H9 (cell line): ENCODE measurements at regions not wholly inside any gene's neighbourhood (a gene's known extent, or its start where the extent isn't known, plus 50 kb on each side); places are given as distances from the start of the nearest gene placed in this dataset.

Experiments used
- DNase-seq: peaks from one replicate; pipeline ENCODE4 v3.0.0-alpha.2; 2017
- H2AFZ ChIP-seq: one replicate; pipeline ENCODE4 v1.6.1; 2013; ENCODE audit warnings: mild to moderate bottlenecking, low read length, control low read depth, moderate library complexity
- H2AK5ac ChIP-seq: 2 replicates; pipeline ENCODE4 v1.6.1; 2013; ENCODE audit warnings: low read length, control low read depth, mixed read lengths; ENCODE audit not compliant: insufficient read length
- H2BK120ac ChIP-seq: one replicate; pipeline ENCODE4 v1.6.1; 2013; ENCODE audit warnings: low read depth, mild to moderate bottlenecking, low read length, control low read depth, inconsistent platforms; ENCODE audit not compliant: poor library complexity, severe bottlenecking
- H2BK12ac ChIP-seq: 2 replicates; pipeline ENCODE4 v1.6.1; 2013; ENCODE audit warnings: low read length, control low read depth, mixed read lengths, low read depth; ENCODE audit not compliant: insufficient read length
- H2BK15ac ChIP-seq: 2 replicates; pipeline ENCODE4 v1.6.1; 2013; ENCODE audit warnings: low read depth, low read length, control low read depth
- H2BK20ac ChIP-seq: one replicate; pipeline ENCODE4 v1.6.1; 2013; ENCODE audit warnings: low read depth, mild to moderate bottlenecking, low read length, control low read depth, inconsistent platforms; ENCODE audit not compliant: poor library complexity, severe bottlenecking
- H2BK5ac ChIP-seq: 2 replicates; pipeline ENCODE4 v1.6.1; 2013; ENCODE audit warnings: low read length, control low read depth, mixed read lengths; ENCODE audit not compliant: insufficient read length
- H3K14ac ChIP-seq: 2 replicates; pipeline ENCODE4 v1.6.1; 2013; ENCODE audit warnings: low read length, control low read depth; ENCODE audit not compliant: insufficient read depth
- H3K18ac ChIP-seq: 2 replicates; pipeline ENCODE4 v1.6.1; 2013; ENCODE audit warnings: low read depth, mild to moderate bottlenecking, mixed read lengths, low read length, control low read depth; ENCODE audit not compliant: insufficient read length
- H3K23ac ChIP-seq: 2 replicates; pipeline ENCODE4 v1.6.1; 2013; ENCODE audit warnings: low read length, control low read depth, mixed read lengths, low read depth; ENCODE audit not compliant: insufficient read length
- H3K23me2 ChIP-seq: 2 replicates; pipeline ENCODE4 v1.6.1; 2013; ENCODE audit warnings: low read depth, mild to moderate bottlenecking, mixed read lengths, low read length, control low read depth; ENCODE audit not compliant: insufficient read length, poor library complexity, severe bottlenecking
- H3K27ac ChIP-seq: 2 replicates; pipeline ENCODE4 v1.5.1; 2013; ENCODE audit warnings: low read length, control low read depth, mixed read lengths, low read depth; ENCODE audit not compliant: insufficient read length
- H3K27me3 ChIP-seq: 2 replicates; pipeline ENCODE4 v1.6.1; 2013; ENCODE audit warnings: low read length, control low read depth, inconsistent platforms; ENCODE audit not compliant: insufficient read depth
- H3K4ac ChIP-seq: 2 replicates; pipeline ENCODE4 v1.6.1; 2013; ENCODE audit warnings: low read depth, mild to moderate bottlenecking, control low read depth, inconsistent platforms, low read length, moderate library complexity
- H3K4me1 ChIP-seq: 2 replicates; pipeline ENCODE4 v1.6.1; 2013; ENCODE audit warnings: low read length, control low read depth, inconsistent platforms; ENCODE audit not compliant: insufficient read depth
- H3K4me2 ChIP-seq: 2 replicates; pipeline ENCODE4 v1.6.1; 2013; ENCODE audit warnings: low read length, control low read depth, mixed read lengths; ENCODE audit not compliant: insufficient read length, insufficient read depth
- H3K56ac ChIP-seq: 2 replicates; pipeline ENCODE4 v1.6.1; 2013; ENCODE audit warnings: low read depth, mild to moderate bottlenecking, mixed read lengths, low read length, control low read depth; ENCODE audit not compliant: insufficient read length
- H3K79me1 ChIP-seq: 2 replicates; pipeline ENCODE4 v1.6.1; 2013; ENCODE audit warnings: low read depth, mild to moderate bottlenecking, moderate library complexity, low read length, control low read depth, inconsistent platforms; ENCODE audit not compliant: insufficient read depth, poor library complexity, severe bottlenecking
- H3K79me2 ChIP-seq: 2 replicates; pipeline ENCODE4 v1.6.1; 2013; ENCODE audit warnings: low read length, control low read depth, inconsistent platforms; ENCODE audit not compliant: insufficient read depth
- H3K9ac ChIP-seq: 2 replicates; pipeline ENCODE4 v1.6.1; 2013; ENCODE audit warnings: low read length, control low read depth, mixed read lengths; ENCODE audit not compliant: insufficient read length; ENCODE audit errors: extremely low read depth
- H3K9me3 ChIP-seq: one replicate; pipeline ENCODE4 v1.6.1; 2013; ENCODE audit warnings: low read depth, low read length, inconsistent platforms; ENCODE audit not compliant: control insufficient read depth
- H3T11ph ChIP-seq: one replicate; pipeline ENCODE4 v1.6.1; 2013; ENCODE audit warnings: mild to moderate bottlenecking, low read length, control low read depth, inconsistent platforms
- H4K20me1 ChIP-seq: one replicate; pipeline ENCODE4 v1.6.1; 2013; ENCODE audit not compliant: control insufficient read depth, insufficient read length, insufficient read depth
- H4K5ac ChIP-seq: 2 replicates; pipeline ENCODE4 v1.6.1; 2013; ENCODE audit warnings: low read depth, mild to moderate bottlenecking, mixed read lengths, low read length, control low read depth; ENCODE audit not compliant: insufficient read length
- H4K8ac ChIP-seq: replicated peaks from 2 replicates; pipeline ENCODE4 v1.6.1; 2013; ENCODE audit warnings: low read length, control low read depth, mixed read lengths, low read depth; ENCODE audit not compliant: insufficient read length
- H4K91ac ChIP-seq: 2 replicates; pipeline ENCODE4 v1.6.1; 2013; ENCODE audit warnings: low read depth, mild to moderate bottlenecking, moderate library complexity, mixed read lengths, low read length, control low read depth; ENCODE audit not compliant: insufficient read length
- H3K27ac Mint-ChIP-seq, 3 experiments: 2 replicates in 2 of 3; 3 replicates in 1 of 3; pipeline ENCODE4 v1.8.0; 2020 to 2021; ENCODE audit warnings: mixed read lengths in 3 of 3, mild to moderate bottlenecking in 1 of 3, moderate library complexity in 1 of 3
- H3K27me3 Mint-ChIP-seq: 2 replicates; pipeline ENCODE4 v1.8.0; 2021; ENCODE audit warnings: low read depth, mild to moderate bottlenecking, moderate library complexity, mixed read lengths
- H3K36me3 Mint-ChIP-seq, 3 experiments: 2 replicates in 2 of 3; 3 replicates in 1 of 3; pipeline ENCODE4 v1.8.0; 2020 to 2021; ENCODE audit warnings: low read depth in 3 of 3, mixed read lengths in 3 of 3; ENCODE audit not compliant: insufficient read depth in 1 of 3
- H3K4me1 Mint-ChIP-seq, 2 experiments: 2 replicates each; pipeline ENCODE4 v1.8.0; 2020; ENCODE audit warnings: mixed read lengths in 2 of 2
- H3K4me3 Mint-ChIP-seq, 2 experiments: 2 replicates in 1 of 2; 3 replicates in 1 of 2; pipeline ENCODE4 v1.8.0; 2020 to 2021; ENCODE audit warnings: mild to moderate bottlenecking in 2 of 2, mixed read lengths in 2 of 2, moderate library complexity in 1 of 2
- H3K9me3 Mint-ChIP-seq, 2 experiments: 2 replicates in 1 of 2; 3 replicates in 1 of 2; pipeline ENCODE4 v1.8.0; 2020; ENCODE audit warnings: mild to moderate bottlenecking in 2 of 2, mixed read lengths in 2 of 2, moderate library complexity in 1 of 2
- CTCF ChIP-seq: fragments of 200-600 bp; sonication (generic); conservative IDR thresholded peaks from 3 replicates; pipeline ENCODE4 v1.8.0; 2021; ENCODE audit warnings: antibody characterized with exemption, mild to moderate bottlenecking
- WGBS: extraction: QIAGEN DNeasy Blood & Tissue Kit; methylation state at CpG from one replicate; pipeline ENCODE4 v1.1.7; 2013; ENCODE audit warnings: missing lambda C conversion rate, low lambda C conversion rate, mixed read lengths; ENCODE audit not compliant: insufficient read length; ENCODE audit errors: extremely low coverage; 5-methylcytosine and 5-hydroxymethylcytosine counted together

GRCh38 chr17:54007855-54008254, 185.1 kb downstream of the KIF2B start:
- Histone ChIP-seq H2BK20ac (no peak overlapping the region), H3K79me1 (no peaks in the 10 kb centered on the region), H3K9me3 (no peaks in the 10 kb centered on the region), H3K27ac (no peak overlapping the region), H2BK5ac (no peak overlapping the region), H3T11ph (no peak overlapping the region), H3K4me2 (no peak overlapping the region), H3K14ac (no peak overlapping the region), H3K27me3 (no peaks in the 10 kb centered on the region), H3K56ac (no peak overlapping the region), H4K5ac (no peak overlapping the region), H2BK120ac (no peak overlapping the region), H3K23ac (no peak overlapping the region), H2AFZ (no peak overlapping the region), H4K8ac (no peak overlapping the region), H4K20me1 (no peaks in the 10 kb centered on the region), H3K9ac (no peak overlapping the region), H2AK5ac (no peak overlapping the region), H3K4ac (no peak overlapping the region), H3K79me2 (no peaks in the 10 kb centered on the region), H3K4me1 (no peaks in the 10 kb centered on the region), H4K91ac (no peak overlapping the region), H3K18ac (no peak overlapping the region), H2BK12ac (no peak overlapping the region), H2BK15ac (no peak overlapping the region), H3K23me2 (no peaks in the 10 kb centered on the region)
- no peaks in the 10 kb centered on the region; a peak in 2 of 7 replicates for H3K36me3 Mint-ChIP-seq
- WGBS, result no CpG with 5 or more reads among the region's 2 CpGs
- peaks cover 0 to 3% of the 10 kb centered on the region in 2 experiments; a peak in 2 of 5 replicates for H3K9me3 Mint-ChIP-seq
- H3K27me3 Mint-ChIP-seq, result no peaks in the 10 kb centered on the region
- peak; percentile 18; the same call in 1 of the 3 replicates for TF ChIP-seq CTCF
- no peak overlapping the region for H3K4me3 Mint-ChIP-seq
- H3K27ac Mint-ChIP-seq, result no peak overlapping the region
- DNase-seq, result no peak
- no peaks in the 10 kb centered on the region for H3K4me1 Mint-ChIP-seq
